NCI-H2171 (cell line): ENCODE measurements at regions not wholly inside any gene's neighbourhood (a gene's known extent, or its start where the extent isn't known, plus 50 kb on each side); places are given as distances from the start of the nearest gene placed in this dataset.

Source experiments
- DNase-seq: peaks from one replicate; lab custom pipeline; 2025; lab: John Stamatoyannopoulos, UW

- no peak for DNase-seq
Observed at GRCh38 chr9:105861972-105862371, 167.6 kb downstream of the TMEM38B start.

- no peak for DNase-seq
Observed at GRCh38 chr9:105864248-105864898, 170.0 kb downstream of the TMEM38B start.

- DNase-seq: no peak
Observed at GRCh38 chr9:105865285-105865684, 170.9 kb downstream of the TMEM38B start.

- no peak for DNase-seq
Observed at GRCh38 chr9:105871540-105871939, 177.2 kb downstream of the TMEM38B start.

GRCh38 chr9:105873801-105874200 is 179.5 kb downstream of the TMEM38B start:
- no peak for DNase-seq

GRCh38 chr9:105877721-105878120 is 183.4 kb downstream of the TMEM38B start:
- DNase-seq: peak; percentile 79

- no peak for DNase-seq
Observed at GRCh38 chr9:105879181-105879580, 184.8 kb downstream of the TMEM38B start.

GRCh38 chr9:105880517-105880916 is 186.2 kb downstream of the TMEM38B start:
- no peak for DNase-seq

- no peak for DNase-seq
Observed at GRCh38 chr9:105881021-105881420, 186.7 kb downstream of the TMEM38B start.

- DNase-seq: peak; percentile 42
Observed at GRCh38 chr9:105881654-105882349, 187.5 kb downstream of the TMEM38B start.

- no peak for DNase-seq
Observed at GRCh38 chr9:105883847-105884246, 189.5 kb downstream of the TMEM38B start.

- DNase-seq: no peak
Observed at GRCh38 chr9:105884416-105884815, 190.1 kb downstream of the TMEM38B start.

- DNase-seq: no peak
Observed at GRCh38 chr9:105886136-105886535, 191.8 kb downstream of the TMEM38B start.

GRCh38 chr9:105887679-105888078 is 193.3 kb downstream of the TMEM38B start:
- DNase-seq: no peak

- no peak for DNase-seq
Observed at GRCh38 chr9:105890046-105890822, 195.9 kb downstream of the TMEM38B start.

GRCh38 chr9:105900123-105900522 is 205.8 kb downstream of the TMEM38B start:
- no peak for DNase-seq

GRCh38 chr9:105901514-105902109 is 207.3 kb downstream of the TMEM38B start:
- peak; percentile 59 for DNase-seq

- no peak for DNase-seq
Observed at GRCh38 chr9:105908069-105908468, 213.7 kb downstream of the TMEM38B start.

- DNase-seq: no peak
Observed at GRCh38 chr9:105911104-105911911, 217.0 kb downstream of the TMEM38B start.

GRCh38 chr9:105912157-105912862 is 218.0 kb downstream of the TMEM38B start:
- DNase-seq: no peak
